HEK293T (cell line): ENCODE measurements at regions not wholly inside any gene's neighbourhood (a gene's known extent, or its start where the extent isn't known, plus 50 kb on each side); places are given as distances from the start of the nearest gene placed in this dataset.

Source experiments
- CTCF ChIA-PET: fragments of 350-600 bp; formaldehyde crosslinking; extraction: SDS; loops from one replicate; lab custom pipeline; 2021; ENCODE audit warnings: antibody characterized with exemption, inconsistent platforms; lab: Yijun Ruan, JAX
- POLR2A ChIA-PET: fragments of 350-600 bp; formaldehyde crosslinking; extraction: SDS; loops from one replicate; lab custom pipeline; 2020; ENCODE audit warnings: antibody characterized with exemption, inconsistent platforms; lab: Yijun Ruan, JAX
- DNase-seq: peaks from one replicate; pipeline ENCODE4 v3.0.0; 2012; ENCODE audit warnings: mixed read lengths; ENCODE audit errors: extremely low spot score
- ARNT ChIP-seq: fragments of 450-650 bp; IDR thresholded peaks from 2 replicates; pipeline ENCODE4 v1.6.1; 2017; ENCODE audit warnings: mild to moderate bottlenecking
- BHLHE40 ChIP-seq: fragments of 450-650 bp; IDR thresholded peaks from 2 replicates; pipeline ENCODE4 v1.6.1; 2016; ENCODE audit warnings: mild to moderate bottlenecking, moderate library complexity, borderline replicate concordance
- CTBP1 ChIP-seq: fragments of 450-650 bp; IDR thresholded peaks from 2 replicates; pipeline ENCODE4 v1.6.1; 2016; ENCODE audit warnings: borderline replicate concordance
- ELF4 ChIP-seq: fragments of 450-650 bp; IDR thresholded peaks from 2 replicates; pipeline ENCODE4 v1.6.1; 2017; ENCODE audit warnings: antibody characterized with exemption
- FOXA1 ChIP-seq: fragments of 450-650 bp; IDR thresholded peaks from 2 replicates; pipeline ENCODE4 v1.6.1; 2016; ENCODE audit warnings: mild to moderate bottlenecking
- FOXK2 ChIP-seq: fragments of 450-650 bp; IDR thresholded peaks from 2 replicates; pipeline ENCODE4 v1.6.1; 2016; ENCODE audit warnings: mild to moderate bottlenecking
- FOXM1 ChIP-seq: fragments of 450-650 bp; IDR thresholded peaks from 2 replicates; pipeline ENCODE4 v1.6.1; 2017; ENCODE audit warnings: mild to moderate bottlenecking, borderline replicate concordance
- HDGF ChIP-seq: fragments of 450-650 bp; IDR thresholded peaks from 2 replicates; pipeline ENCODE4 v1.6.1; 2017; ENCODE audit warnings: antibody characterized with exemption, borderline replicate concordance
- L3MBTL2 ChIP-seq: fragments of 450-650 bp; conservative IDR thresholded peaks from 2 replicates; pipeline ENCODE4 v1.6.1; 2016; ENCODE audit warnings: mild to moderate bottlenecking
- LEF1 ChIP-seq: fragments of 450-650 bp; IDR thresholded peaks from 2 replicates; pipeline ENCODE4 v1.6.1; 2017; ENCODE audit warnings: mild to moderate bottlenecking, borderline replicate concordance
- NFRKB ChIP-seq: fragments of 450-650 bp; IDR thresholded peaks from 2 replicates; pipeline ENCODE4 v1.6.1; 2016; ENCODE audit warnings: mild to moderate bottlenecking, moderate library complexity
- SP1 ChIP-seq: fragments of 450-650 bp; IDR thresholded peaks from 2 replicates; pipeline ENCODE4 v1.6.1; 2017
- SUZ12 ChIP-seq: fragments of 450-650 bp; IDR thresholded peaks from 2 replicates; pipeline ENCODE4 v1.6.1; 2016; ENCODE audit warnings: mild to moderate bottlenecking
- TARDBP ChIP-seq: fragments of 450-650 bp; IDR thresholded peaks from 2 replicates; pipeline ENCODE4 v1.6.1; 2016
- ZNF384 ChIP-seq: fragments of 450-650 bp; IDR thresholded peaks from 2 replicates; pipeline ENCODE4 v1.6.1; 2016
- TF ChIP-seq, protein P1 (sequence below): fragments of 450-650 bp; IDR thresholded peaks from 2 replicates; pipeline ENCODE4 v1.6.1; 2016

DNA sequence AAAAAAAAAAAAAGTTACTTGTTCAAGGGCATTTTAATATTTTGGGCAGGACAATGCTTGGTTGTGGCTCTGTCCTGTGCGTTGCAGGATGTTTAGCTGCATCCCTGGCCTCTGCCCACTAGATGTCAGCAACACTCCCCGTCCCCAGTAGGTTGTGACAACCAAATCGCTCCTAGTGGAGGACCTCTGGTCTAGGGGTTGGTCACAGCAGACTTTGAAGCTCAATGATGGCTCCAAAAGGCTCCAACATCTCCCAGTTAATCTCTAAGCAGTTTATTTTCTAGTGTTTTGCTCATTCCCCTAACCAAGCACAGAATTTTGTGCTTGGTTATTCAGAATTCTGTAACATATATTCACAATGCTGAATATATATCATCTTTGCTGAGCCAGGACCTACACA is 67.0 kb downstream of the CHRNA1 start:
- POLR2A ChIA-PET: interaction anchor here (0.6 kb wide), 1 partner anchor 9 kb away, joined by 3 read pairs; no protein-coding TSS in a partner anchor
- no peak for TF ChIP-seq CTBP1
- TF ChIP-seq SUZ12: no peak
- peak; percentile 84 for DNase-seq
- CTCF ChIA-PET: interaction anchor here (0.6 to 6.3 kb wide), 18 partner anchors 10 to 1856 kb away, joined by 3 to 47 read pairs (median 4); no protein-coding TSS in a partner anchor

DNA sequence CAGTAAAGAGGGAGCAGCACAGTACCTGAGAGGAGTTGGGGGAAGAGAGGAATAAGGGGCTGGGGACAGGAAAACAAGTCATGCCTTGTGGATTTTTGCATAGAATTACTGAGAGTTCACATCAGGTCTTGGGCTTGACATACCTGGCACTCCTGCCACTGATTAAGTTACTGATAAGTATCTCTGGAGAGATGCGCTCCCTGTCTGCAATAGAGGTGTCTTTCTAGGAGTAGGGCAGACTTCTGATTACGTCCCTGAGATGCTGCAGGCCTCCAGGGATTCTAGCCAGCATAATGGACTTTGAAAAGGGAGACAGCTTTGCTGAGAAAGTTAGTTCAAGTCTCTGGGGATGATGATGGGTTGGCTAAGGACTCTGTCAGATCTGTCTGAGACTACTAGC is 69.4 kb downstream of the CHRNA1 start:
- TF ChIP-seq TARDBP: no peak
- POLR2A ChIA-PET: no interaction called here
- no peak for DNase-seq
- CTCF ChIA-PET: interaction anchor here (1.3 kb wide), 1 partner anchor 10 kb away, joined by 4 read pairs; no protein-coding TSS in a partner anchor

DNA sequence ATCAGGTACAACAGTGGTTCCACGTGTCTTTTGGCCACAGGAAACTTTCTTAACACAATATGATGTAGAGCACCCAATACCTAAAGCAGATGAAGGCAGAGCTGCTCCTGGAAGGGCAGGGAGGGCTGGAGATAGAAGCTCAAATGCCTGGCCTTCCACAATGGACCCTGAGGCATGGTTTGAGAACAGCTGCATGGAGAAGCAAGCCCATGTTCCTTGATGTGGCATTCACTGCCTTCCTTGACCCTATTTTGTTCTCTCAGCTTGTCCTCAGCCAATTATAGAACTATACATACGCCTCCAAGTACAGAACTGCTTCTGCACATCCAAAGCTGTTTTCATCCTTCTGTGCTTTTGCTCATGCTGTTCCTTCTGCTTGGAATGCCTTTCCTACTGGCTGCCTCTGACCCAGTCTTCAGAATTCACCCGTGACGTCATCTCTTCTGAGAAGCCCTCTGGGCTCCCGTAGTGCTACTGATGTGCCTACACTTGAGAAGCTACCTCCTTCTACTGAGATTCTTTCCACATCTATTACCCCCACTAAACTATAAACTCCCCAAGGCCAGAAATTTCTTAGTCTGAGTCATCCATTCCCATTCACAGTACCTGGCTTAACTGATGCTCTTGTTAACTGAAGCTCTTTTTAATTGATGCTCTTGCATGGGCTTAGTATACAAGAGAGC is 69.9 kb downstream of the CHRNA1 start:
- TF ChIP-seq SP1: no peak
- TF ChIP-seq SUZ12: no peak
- TF ChIP-seq FOXM1: no peak
- no peak for TF ChIP-seq NFRKB
- TF ChIP-seq LEF1: no peak
- no peak for TF ChIP-seq FOXA1
- no peak for TF ChIP-seq TARDBP
- no peak for TF ChIP-seq CTBP1
- TF ChIP-seq ZNF384: no peak
- no peak for TF ChIP-seq FOXK2
- no peak for TF ChIP-seq ELF4
- TF ChIP-seq, protein P1, sequence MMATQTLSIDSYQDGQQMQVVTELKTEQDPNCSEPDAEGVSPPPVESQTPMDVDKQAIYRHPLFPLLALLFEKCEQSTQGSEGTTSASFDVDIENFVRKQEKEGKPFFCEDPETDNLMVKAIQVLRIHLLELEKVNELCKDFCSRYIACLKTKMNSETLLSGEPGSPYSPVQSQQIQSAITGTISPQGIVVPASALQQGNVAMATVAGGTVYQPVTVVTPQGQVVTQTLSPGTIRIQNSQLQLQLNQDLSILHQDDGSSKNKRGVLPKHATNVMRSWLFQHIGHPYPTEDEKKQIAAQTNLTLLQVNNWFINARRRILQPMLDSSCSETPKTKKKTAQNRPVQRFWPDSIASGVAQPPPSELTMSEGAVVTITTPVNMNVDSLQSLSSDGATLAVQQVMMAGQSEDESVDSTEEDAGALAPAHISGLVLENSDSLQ: no peak
- TF ChIP-seq ARNT: no peak
- no peak for TF ChIP-seq HDGF
- no peak for TF ChIP-seq BHLHE40
- TF ChIP-seq L3MBTL2: no peak
- ChIA-PET CTCF (no interaction called here), POLR2A (no interaction called here)
- no peak for DNase-seq

DNA sequence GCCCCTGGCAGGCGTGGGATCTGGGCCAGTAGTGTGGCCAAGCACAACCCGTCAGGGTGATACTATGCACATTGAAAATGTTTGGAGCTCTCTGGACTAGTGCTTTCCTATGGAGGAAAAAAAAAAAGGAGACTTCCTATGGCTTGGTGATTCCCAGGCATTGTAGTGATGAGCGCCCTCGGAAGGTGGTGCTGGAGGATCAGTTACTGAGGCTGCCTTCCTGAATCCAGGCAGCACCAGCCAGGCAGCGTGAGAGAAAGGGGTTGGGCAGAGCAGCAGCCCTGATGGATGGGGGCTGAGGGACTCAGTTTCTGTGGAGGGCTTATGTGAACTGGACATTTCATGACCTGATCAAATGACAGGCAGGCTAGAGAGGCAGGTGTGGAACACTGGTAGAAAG is 70.9 kb downstream of the CHRNA1 start:
- CTCF ChIA-PET: no interaction called here
- POLR2A ChIA-PET: no interaction called here
- DNase-seq: no peak
- no peak for TF ChIP-seq HDGF
- no peak for TF ChIP-seq ZNF384
- TF ChIP-seq, protein P1: no peak
- TF ChIP-seq FOXA1: no peak
- no peak for TF ChIP-seq BHLHE40
- no peak for TF ChIP-seq LEF1
- no peak for TF ChIP-seq FOXK2
- no peak for TF ChIP-seq ARNT
- no peak for TF ChIP-seq SP1
- no peak for TF ChIP-seq SUZ12
- no peak for TF ChIP-seq TARDBP
- no peak for TF ChIP-seq CTBP1
- TF ChIP-seq FOXM1: no peak
- TF ChIP-seq L3MBTL2: no peak
- no peak for TF ChIP-seq NFRKB
- TF ChIP-seq ELF4: no peak

DNA sequence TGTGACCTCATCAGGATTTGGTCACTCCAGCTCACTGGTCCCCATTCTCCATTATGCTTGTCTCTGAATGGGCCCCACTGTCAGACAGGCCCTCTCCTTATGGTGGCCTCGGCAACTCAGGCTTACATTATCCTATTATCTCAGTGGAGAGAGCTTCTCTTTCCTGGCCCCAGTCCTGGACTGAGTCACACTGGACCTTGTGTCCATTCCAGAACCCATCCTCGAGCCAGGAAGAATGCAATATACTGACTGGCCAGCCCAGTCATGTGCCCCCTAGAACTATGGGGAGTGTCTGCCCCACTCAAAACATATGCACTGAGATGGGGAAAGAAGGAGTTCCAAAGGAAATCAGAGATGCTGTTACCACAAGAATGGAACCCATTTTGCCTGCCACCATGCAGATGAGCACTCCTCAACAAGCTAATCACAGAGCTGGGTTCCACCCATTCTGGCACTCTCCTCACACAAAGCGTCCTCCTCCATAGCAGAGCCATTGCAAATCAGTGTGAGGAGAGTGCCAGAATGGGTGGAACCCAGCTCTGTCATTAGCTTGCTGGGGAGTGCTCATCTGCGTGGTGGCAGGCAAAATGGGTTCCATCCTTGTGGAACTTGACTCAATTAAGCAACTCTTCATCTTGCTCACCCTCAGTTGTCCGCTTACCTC is 71.9 kb downstream of the CHRNA1 start:
- CTCF ChIA-PET: no interaction called here
- POLR2A ChIA-PET: no interaction called here
- DNase-seq: no peak
- TF ChIP-seq BHLHE40: no peak
- no peak for TF ChIP-seq FOXM1
- no peak for TF ChIP-seq TARDBP
- TF ChIP-seq LEF1: no peak
- no peak for TF ChIP-seq CTBP1

DNA sequence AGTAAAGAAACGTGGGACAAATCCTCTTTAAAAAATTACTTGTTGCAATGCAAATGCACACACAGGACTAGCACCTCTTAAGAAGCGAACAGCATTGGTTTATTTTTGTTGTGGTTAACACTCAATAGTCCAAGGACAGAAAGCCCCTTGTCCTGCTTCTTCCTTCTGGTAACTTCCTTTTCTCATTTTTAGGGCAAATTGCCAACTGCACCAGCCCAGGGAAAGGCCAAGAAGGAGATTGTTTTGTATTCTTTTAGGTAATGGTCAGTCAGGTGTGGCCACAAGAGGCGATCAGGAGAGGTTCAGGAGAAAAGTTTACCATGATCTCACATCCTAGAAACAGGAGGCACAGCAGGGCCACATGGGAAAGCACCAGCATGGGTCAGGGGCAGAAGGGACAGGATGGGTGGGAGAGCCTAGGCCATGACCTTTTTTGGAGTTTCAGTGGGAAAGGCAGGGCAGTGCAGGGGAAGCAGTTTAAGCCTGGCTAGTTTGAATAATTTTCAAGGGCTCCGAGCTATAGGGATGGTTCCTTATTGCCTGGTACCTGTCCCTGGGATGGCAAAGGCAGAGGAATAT is 73.0 kb downstream of the CHRNA1 start:
- POLR2A ChIA-PET: no interaction called here
- no peak for DNase-seq
- CTCF ChIA-PET: no interaction called here
- TF ChIP-seq NFRKB: no peak
- no peak for TF ChIP-seq FOXK2
- no peak for TF ChIP-seq SUZ12
- TF ChIP-seq, protein P1: no peak
- TF ChIP-seq ELF4: no peak
- no peak for TF ChIP-seq SP1
- TF ChIP-seq TARDBP: no peak
- TF ChIP-seq LEF1: no peak
- no peak for TF ChIP-seq ARNT
- TF ChIP-seq L3MBTL2: no peak
- no peak for TF ChIP-seq FOXM1
- TF ChIP-seq ZNF384: no peak
- no peak for TF ChIP-seq FOXA1
- no peak for TF ChIP-seq CTBP1
- no peak for TF ChIP-seq BHLHE40
- TF ChIP-seq HDGF: no peak
